ENCODE measurements at regions not wholly inside any gene's neighbourhood (a gene's known extent, or its start where the extent isn't known, plus 50 kb on each side); places are given as distances from the start of the nearest gene placed in this dataset.
"Not testable (repeated sequence)": the region's sequence is repeated elsewhere in the genome, so short reads cannot be mapped to it uniquely, and the experiment has no call there.

GRCh38 chr1:58227604-58228003, 318.9 kb downstream of the OMA1 start:
- 88% methylated on average over 3 of the region's 3 CpGs for WGBS, 2 donors
- no peaks in the 10 kb centered on the region for H3K9me3 ChIP-seq (ENCODE audit: control insufficient read depth in 2 of 2, insufficient read depth in 1 of 2, low read depth in 1 of 2, low read length in 1 of 2)
- H3K27ac ChIP-seq (ENCODE audit: low read depth in 2 of 2, low read length in 1 of 2), result no peak overlapping the region
- no peaks in the 10 kb centered on the region for H3K27me3 ChIP-seq (ENCODE audit: control insufficient read depth in 1 of 2, insufficient read depth in 2 of 2, low read length in 2 of 2)
- H3K36me3 ChIP-seq (ENCODE audit: control insufficient read depth in 2 of 2, insufficient read depth in 2 of 2, low read length in 1 of 2), result no peaks in the 10 kb centered on the region
- H3K4me3 ChIP-seq (ENCODE audit: low read depth in 1 of 2, low read length in 2 of 2), result no peak overlapping the region
- H3K4me1 ChIP-seq (ENCODE audit: control insufficient read depth in 2 of 2, insufficient read depth in 2 of 2, low read length in 1 of 2), result no peaks in the 10 kb centered on the region

DNA sequence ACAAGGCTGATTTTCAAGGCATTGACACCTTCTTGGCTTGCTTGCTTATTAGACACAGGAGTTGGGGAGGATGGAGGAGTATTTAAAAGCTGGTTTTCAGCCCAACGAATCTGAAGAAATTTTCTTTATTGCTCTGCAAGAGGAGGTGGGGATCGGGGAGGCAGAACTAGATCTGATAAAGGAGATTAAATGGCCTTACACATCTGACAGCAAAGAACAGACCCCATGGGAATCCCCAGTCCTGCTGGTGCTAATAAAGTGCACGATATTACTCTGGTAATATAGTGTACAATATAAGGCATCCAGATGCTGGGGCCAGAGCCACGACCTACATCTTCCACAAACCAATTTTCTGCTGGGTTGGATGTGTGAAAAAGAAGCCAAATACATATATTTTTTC, 323.0 kb downstream of the OMA1 start:
- Histone ChIP-seq H3K36me3 (ENCODE audit: control insufficient read depth in 2 of 2, insufficient read depth in 2 of 2, low read length in 1 of 2) (no peaks in the 10 kb centered on the region), H3K9me3 (ENCODE audit: control insufficient read depth in 2 of 2, insufficient read depth in 1 of 2, low read depth in 1 of 2, low read length in 1 of 2) (no peaks in the 10 kb centered on the region), H3K27ac (ENCODE audit: low read depth in 2 of 2, low read length in 1 of 2) (no peak overlapping the region), H3K4me3 (ENCODE audit: low read depth in 1 of 2, low read length in 2 of 2) (no peak overlapping the region), H3K27me3 (ENCODE audit: control insufficient read depth in 1 of 2, insufficient read depth in 2 of 2, low read length in 2 of 2) (no peaks in the 10 kb centered on the region), H3K4me1 (ENCODE audit: control insufficient read depth in 2 of 2, insufficient read depth in 2 of 2, low read length in 1 of 2) (no peaks in the 10 kb centered on the region)
- 76 to 81% methylated on average over 4 of the region's 4 CpGs for WGBS, 2 donors

GRCh38 chr1:58220836-58221472, 325.6 kb downstream of the OMA1 start:
- Histone ChIP-seq H3K27ac (ENCODE audit: low read depth in 2 of 2, low read length in 1 of 2) (no peak overlapping the region), H3K9me3 (ENCODE audit: control insufficient read depth in 2 of 2, insufficient read depth in 1 of 2, low read depth in 1 of 2, low read length in 1 of 2) (no peaks in the 10 kb centered on the region), H3K27me3 (ENCODE audit: control insufficient read depth in 1 of 2, insufficient read depth in 2 of 2, low read length in 2 of 2) (no peaks in the 10 kb centered on the region), H3K36me3 (ENCODE audit: control insufficient read depth in 2 of 2, insufficient read depth in 2 of 2, low read length in 1 of 2) (no peaks in the 10 kb centered on the region), H3K4me3 (ENCODE audit: low read depth in 1 of 2, low read length in 2 of 2) (no peak overlapping the region), H3K4me1 (ENCODE audit: control insufficient read depth in 2 of 2, insufficient read depth in 2 of 2, low read length in 1 of 2) (no peaks in the 10 kb centered on the region)
- WGBS, 2 donors, result 54 to 61% methylated on average over 4 of the region's 4 CpGs

DNA sequence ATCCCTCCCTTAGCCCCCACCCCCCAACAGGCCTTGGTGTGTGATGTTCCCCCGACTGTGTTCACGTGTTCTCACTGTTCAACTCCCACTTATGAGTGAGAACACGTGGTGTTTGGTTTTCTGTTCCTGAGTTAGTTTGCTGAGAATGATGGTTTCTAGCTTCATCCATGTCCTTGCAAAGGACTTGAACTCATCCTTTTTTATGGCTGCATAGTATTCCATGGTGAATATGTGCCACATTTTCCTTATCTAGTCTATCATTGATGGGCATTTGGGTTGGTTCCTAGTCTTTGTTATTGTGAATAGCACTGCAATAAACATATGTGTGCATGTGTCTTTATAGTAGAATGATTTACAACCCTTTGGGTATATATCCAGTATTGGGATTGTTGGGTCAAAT, 330.4 kb downstream of the OMA1 start:
- not testable (repeated sequence) for H3K36me3 ChIP-seq (ENCODE audit: control insufficient read depth in 2 of 2, insufficient read depth in 2 of 2, low read length in 1 of 2); H3K27ac ChIP-seq (ENCODE audit: low read depth in 2 of 2, low read length in 1 of 2); H3K4me1 ChIP-seq (ENCODE audit: control insufficient read depth in 2 of 2, insufficient read depth in 2 of 2, low read length in 1 of 2); H3K27me3 ChIP-seq (ENCODE audit: control insufficient read depth in 1 of 2, insufficient read depth in 2 of 2, low read length in 2 of 2); H3K4me3 ChIP-seq (ENCODE audit: low read depth in 1 of 2, low read length in 2 of 2); H3K9me3 ChIP-seq (ENCODE audit: control insufficient read depth in 2 of 2, insufficient read depth in 1 of 2, low read depth in 1 of 2, low read length in 1 of 2)
- 90 to 91% methylated on average over 3 of the region's 3 CpGs for WGBS, 2 donors

GRCh38 chr1:58214674-58215073, 331.9 kb downstream of the OMA1 start:
- Histone ChIP-seq H3K9me3 (ENCODE audit: control insufficient read depth in 2 of 2, insufficient read depth in 1 of 2, low read depth in 1 of 2, low read length in 1 of 2) (no peaks in the 10 kb centered on the region), H3K4me3 (ENCODE audit: low read depth in 1 of 2, low read length in 2 of 2) (no peak overlapping the region), H3K36me3 (ENCODE audit: control insufficient read depth in 2 of 2, insufficient read depth in 2 of 2, low read length in 1 of 2) (no peaks in the 10 kb centered on the region), H3K27me3 (ENCODE audit: control insufficient read depth in 1 of 2, insufficient read depth in 2 of 2, low read length in 2 of 2) (no peaks in the 10 kb centered on the region), H3K4me1 (ENCODE audit: control insufficient read depth in 2 of 2, insufficient read depth in 2 of 2, low read length in 1 of 2) (no peaks in the 10 kb centered on the region), H3K27ac (ENCODE audit: low read depth in 2 of 2, low read length in 1 of 2) (no peak overlapping the region)
- 89 to 90% methylated on average over 1 of the region's 1 CpG for WGBS, 2 donors

- Histone ChIP-seq H3K36me3 (ENCODE audit: control insufficient read depth in 2 of 2, insufficient read depth in 2 of 2, low read length in 1 of 2) (no peaks in the 10 kb centered on the region), H3K27ac (ENCODE audit: low read depth in 2 of 2, low read length in 1 of 2) (no peak overlapping the region), H3K4me1 (ENCODE audit: control insufficient read depth in 2 of 2, insufficient read depth in 2 of 2, low read length in 1 of 2) (no peaks in the 10 kb centered on the region), H3K27me3 (ENCODE audit: control insufficient read depth in 1 of 2, insufficient read depth in 2 of 2, low read length in 2 of 2) (no peaks in the 10 kb centered on the region), H3K4me3 (ENCODE audit: low read depth in 1 of 2, low read length in 2 of 2) (no peak overlapping the region), H3K9me3 (ENCODE audit: control insufficient read depth in 2 of 2, insufficient read depth in 1 of 2, low read depth in 1 of 2, low read length in 1 of 2) (peaks cover 0 to 3% of the 10 kb centered on the region in 2 donors)
- 33 to 46% methylated on average over 3 of the region's 3 CpGs for WGBS, 2 donors
These were observed 334.7 kb downstream of the OMA1 start for GRCh38 chr1:58211869-58212268.

DNA sequence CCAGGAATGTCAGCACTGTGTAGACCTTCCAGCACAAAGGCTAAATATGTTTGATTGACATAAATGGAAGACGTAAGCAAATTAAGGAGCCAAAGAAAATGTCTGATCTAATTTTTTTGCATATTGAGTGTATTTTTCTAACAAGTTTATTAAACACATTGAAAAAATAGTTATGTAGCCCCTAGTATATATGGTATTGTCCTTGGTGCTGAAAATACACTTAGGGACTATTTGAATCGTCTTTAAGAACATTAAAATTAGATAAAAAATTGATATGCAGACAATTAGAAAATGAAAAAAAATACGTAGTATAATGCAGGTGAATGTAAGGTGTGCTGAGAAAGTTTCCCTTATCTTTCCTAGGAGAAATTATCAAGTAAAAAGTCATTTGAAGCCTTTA, 337.0 kb downstream of the OMA1 start:
- H3K27ac ChIP-seq (ENCODE audit: low read depth in 2 of 2, low read length in 1 of 2), result no peak overlapping the region
- peaks cover 0 to 3% of the 10 kb centered on the region in 2 donors for H3K9me3 ChIP-seq (ENCODE audit: control insufficient read depth in 2 of 2, insufficient read depth in 1 of 2, low read depth in 1 of 2, low read length in 1 of 2)
- no peaks in the 10 kb centered on the region for H3K27me3 ChIP-seq (ENCODE audit: control insufficient read depth in 1 of 2, insufficient read depth in 2 of 2, low read length in 2 of 2)
- no peaks in the 10 kb centered on the region for H3K4me1 ChIP-seq (ENCODE audit: control insufficient read depth in 2 of 2, insufficient read depth in 2 of 2, low read length in 1 of 2)
- WGBS, 2 donors, result 65 to 70% methylated on average over 3 of the region's 3 CpGs
- H3K36me3 ChIP-seq (ENCODE audit: control insufficient read depth in 2 of 2, insufficient read depth in 2 of 2, low read length in 1 of 2), result no peaks in the 10 kb centered on the region
- H3K4me3 ChIP-seq (ENCODE audit: low read depth in 1 of 2, low read length in 2 of 2), result no peak overlapping the region

DNA sequence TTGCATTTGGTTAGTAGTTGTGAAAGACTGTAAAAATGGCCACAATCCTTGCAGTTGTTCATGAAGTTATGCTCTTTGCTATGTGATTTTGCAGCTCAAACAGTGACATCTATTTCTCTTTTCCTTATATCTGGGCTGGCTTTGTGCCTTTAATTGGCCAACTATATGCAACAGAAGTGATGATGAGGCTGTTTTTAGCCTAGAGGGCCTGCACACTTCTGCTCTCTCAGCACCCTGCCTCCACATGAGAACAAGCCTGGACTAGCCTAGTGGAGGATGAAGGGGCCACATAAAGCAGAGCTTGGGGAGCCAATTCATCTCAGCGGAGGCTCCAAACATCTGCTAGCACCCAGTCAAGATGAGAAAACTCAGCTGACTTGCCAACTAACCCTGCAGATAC, 339.8 kb downstream of the OMA1 start:
- WGBS, 2 donors, result 60 to 89% methylated on average over 1 of the region's 1 CpG
- no peaks in the 10 kb centered on the region for H3K27me3 ChIP-seq (ENCODE audit: control insufficient read depth in 1 of 2, insufficient read depth in 2 of 2, low read length in 2 of 2)

DNA sequence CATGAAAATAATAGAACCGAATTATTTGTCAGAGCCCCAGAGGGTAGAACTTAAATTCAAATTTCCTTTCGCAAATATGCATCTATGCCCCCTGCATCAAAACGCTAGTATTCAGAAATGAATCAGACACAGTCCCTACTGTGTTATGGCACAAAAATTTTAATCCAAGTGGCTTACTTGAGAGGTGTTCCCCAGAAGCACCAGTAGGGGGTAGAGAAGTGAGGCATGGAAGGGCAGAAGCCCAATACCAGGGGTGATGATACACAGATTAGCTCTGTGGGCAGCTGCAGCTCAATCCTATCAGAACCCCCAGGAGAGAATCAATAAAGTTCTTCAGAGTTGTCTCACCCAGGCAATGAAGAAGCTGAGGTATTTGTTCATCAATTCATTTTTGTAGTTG, 342.2 kb downstream of the OMA1 start:
- H3K27me3 ChIP-seq (ENCODE audit: control insufficient read depth in 1 of 2, insufficient read depth in 2 of 2, low read length in 2 of 2), result no peaks in the 10 kb centered on the region
- H3K9me3 ChIP-seq (ENCODE audit: control insufficient read depth in 2 of 2, insufficient read depth in 1 of 2, low read depth in 1 of 2, low read length in 1 of 2), result peaks cover 0 to 3% of the 10 kb centered on the region in 2 donors
- no peaks in the 10 kb centered on the region for H3K4me1 ChIP-seq (ENCODE audit: control insufficient read depth in 2 of 2, insufficient read depth in 2 of 2, low read length in 1 of 2)
- no peaks in the 10 kb centered on the region for H3K36me3 ChIP-seq (ENCODE audit: control insufficient read depth in 2 of 2, insufficient read depth in 2 of 2, low read length in 1 of 2)
- no peak overlapping the region for H3K4me3 ChIP-seq (ENCODE audit: low read depth in 1 of 2, low read length in 2 of 2)
- H3K27ac ChIP-seq (ENCODE audit: low read depth in 2 of 2, low read length in 1 of 2), result no peak overlapping the region
- WGBS, 2 donors, result 77 to 84% methylated on average over 3 of the region's 3 CpGs

More for the DNA sequence above, 339.8 kb downstream of the OMA1 start:
- H3K4me3 ChIP-seq (ENCODE audit: low read depth in 1 of 2, low read length in 2 of 2), result no peak overlapping the region
- no peak overlapping the region for H3K27ac ChIP-seq (ENCODE audit: low read depth in 2 of 2, low read length in 1 of 2)
- no peaks in the 10 kb centered on the region for H3K36me3 ChIP-seq (ENCODE audit: control insufficient read depth in 2 of 2, insufficient read depth in 2 of 2, low read length in 1 of 2)
- H3K4me1 ChIP-seq (ENCODE audit: control insufficient read depth in 2 of 2, insufficient read depth in 2 of 2, low read length in 1 of 2), result no peaks in the 10 kb centered on the region
- peaks cover 0 to 3% of the 10 kb centered on the region in 2 donors for H3K9me3 ChIP-seq (ENCODE audit: control insufficient read depth in 2 of 2, insufficient read depth in 1 of 2, low read depth in 1 of 2, low read length in 1 of 2)

DNA sequence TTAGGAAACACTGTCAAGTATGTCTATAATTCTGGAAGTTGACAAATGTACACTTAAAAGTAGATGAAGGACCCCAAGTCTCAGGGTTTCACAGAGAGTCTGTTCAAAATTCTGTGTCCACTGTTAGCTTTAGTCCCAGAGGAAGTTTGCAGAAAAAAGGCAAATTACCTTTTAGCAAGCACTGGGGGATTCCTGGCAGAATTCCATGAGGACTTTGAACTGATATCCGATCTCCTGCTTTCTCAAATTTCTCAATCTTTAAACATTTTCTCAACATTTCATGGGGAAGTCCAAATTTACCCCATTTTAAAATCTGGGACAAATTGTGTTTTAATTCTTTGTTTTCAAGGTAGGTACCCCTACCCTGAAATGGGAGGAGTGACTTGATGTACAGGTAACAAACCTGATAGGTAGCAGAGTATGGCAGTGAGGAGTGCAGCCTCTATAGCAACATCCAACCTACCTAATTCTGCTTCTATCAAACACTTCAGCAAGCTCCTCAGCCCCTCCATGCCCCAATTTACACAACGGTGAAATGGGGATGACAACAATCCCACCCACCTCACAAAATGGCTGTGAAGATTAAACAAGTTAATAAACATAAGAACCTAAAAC, 344.9 kb downstream of the OMA1 start:
- no peaks in the 10 kb centered on the region for H3K36me3 ChIP-seq (ENCODE audit: control insufficient read depth in 2 of 2, insufficient read depth in 2 of 2, low read length in 1 of 2)
- H3K27me3 ChIP-seq (ENCODE audit: control insufficient read depth in 1 of 2, insufficient read depth in 2 of 2, low read length in 2 of 2), result no peaks in the 10 kb centered on the region
- no peaks in the 10 kb centered on the region for H3K9me3 ChIP-seq (ENCODE audit: control insufficient read depth in 2 of 2, insufficient read depth in 1 of 2, low read depth in 1 of 2, low read length in 1 of 2)
- no peak overlapping the region for H3K27ac ChIP-seq (ENCODE audit: low read depth in 2 of 2, low read length in 1 of 2)
- no peaks in the 10 kb centered on the region for H3K4me1 ChIP-seq (ENCODE audit: control insufficient read depth in 2 of 2, insufficient read depth in 2 of 2, low read length in 1 of 2)
- no peak overlapping the region for H3K4me3 ChIP-seq (ENCODE audit: low read depth in 1 of 2, low read length in 2 of 2)
- 66 to 74% methylated on average over 2 of the region's 2 CpGs for WGBS, 2 donors

Measured in esophagus (tissue), 2 donors.